Superior temporal gyrus (tissue), 1 donor: ENCODE measurements at regions not wholly inside any gene's neighbourhood (a gene's known extent, or its start where the extent isn't known, plus 50 kb on each side); places are given as distances from the start of the nearest gene placed in this dataset.
A peak's percentile ranks its signal among the peaks of the same experiment; 100 is the strongest.

Experiments
- DNase-seq: peaks from one replicate; pipeline ENCODE4 v3.0.0-alpha.2; 2016; ENCODE audit errors: extremely low spot score

DNA sequence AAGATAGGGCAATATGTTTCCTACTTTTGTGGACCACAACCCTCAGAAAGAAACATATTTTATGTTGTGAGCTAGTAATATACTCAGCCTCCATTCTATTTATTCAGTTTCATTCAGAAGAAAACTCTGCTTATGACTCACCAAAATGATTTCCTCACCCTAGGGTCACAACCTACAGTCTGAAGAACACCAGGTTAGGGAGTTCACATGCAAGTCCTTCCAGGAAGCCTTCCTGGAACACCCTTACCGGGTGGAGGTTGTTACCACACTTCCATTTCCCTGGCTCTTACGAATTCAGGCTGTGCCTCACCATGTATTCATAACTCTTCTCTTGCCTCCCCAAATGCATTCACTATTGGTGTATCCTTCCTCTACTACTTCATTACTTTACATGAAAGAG is 228.0 kb upstream of the ADAMTS9 start:
- no peak for DNase-seq

DNA sequence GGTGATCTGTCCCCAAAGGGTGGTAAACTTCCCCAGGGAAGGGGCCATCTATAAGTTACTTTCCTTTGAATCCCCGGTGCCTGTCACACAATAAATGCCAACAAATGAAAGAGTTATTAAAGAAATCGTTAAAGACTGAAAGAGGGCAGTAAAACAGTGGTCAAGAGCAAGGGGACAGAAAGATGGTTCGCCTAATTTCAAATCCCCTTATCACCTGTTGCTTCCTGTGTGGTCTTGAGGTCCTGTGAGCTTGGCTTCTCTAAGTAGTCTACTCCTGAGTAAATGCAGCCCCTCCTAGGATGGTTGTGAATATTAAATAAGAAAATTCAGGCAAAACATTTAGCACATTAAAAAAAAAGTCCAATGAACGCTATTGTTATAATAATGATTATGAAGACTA is 225.7 kb upstream of the ADAMTS9 start:
- DNase-seq, result no peak

DNA sequence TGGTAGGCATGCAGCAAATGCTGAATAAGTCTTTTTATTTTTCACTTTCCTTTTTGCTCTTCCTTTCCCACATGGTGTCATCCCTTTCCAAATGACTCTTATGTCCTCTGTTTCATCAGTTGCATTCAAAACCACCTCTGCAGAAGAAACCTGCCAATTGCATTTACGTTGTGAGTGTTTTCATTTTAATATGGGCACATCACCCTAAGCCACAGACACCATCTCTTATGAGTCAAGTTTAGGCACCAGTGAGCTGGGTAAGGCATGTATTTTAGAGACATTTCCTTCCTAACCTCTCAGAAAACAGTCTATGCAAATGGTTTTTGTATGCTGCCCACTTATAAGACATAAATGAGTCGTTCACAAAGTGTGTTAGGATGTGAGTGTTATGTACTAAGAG is 223.3 kb upstream of the ADAMTS9 start:
- DNase-seq, result no peak

DNA sequence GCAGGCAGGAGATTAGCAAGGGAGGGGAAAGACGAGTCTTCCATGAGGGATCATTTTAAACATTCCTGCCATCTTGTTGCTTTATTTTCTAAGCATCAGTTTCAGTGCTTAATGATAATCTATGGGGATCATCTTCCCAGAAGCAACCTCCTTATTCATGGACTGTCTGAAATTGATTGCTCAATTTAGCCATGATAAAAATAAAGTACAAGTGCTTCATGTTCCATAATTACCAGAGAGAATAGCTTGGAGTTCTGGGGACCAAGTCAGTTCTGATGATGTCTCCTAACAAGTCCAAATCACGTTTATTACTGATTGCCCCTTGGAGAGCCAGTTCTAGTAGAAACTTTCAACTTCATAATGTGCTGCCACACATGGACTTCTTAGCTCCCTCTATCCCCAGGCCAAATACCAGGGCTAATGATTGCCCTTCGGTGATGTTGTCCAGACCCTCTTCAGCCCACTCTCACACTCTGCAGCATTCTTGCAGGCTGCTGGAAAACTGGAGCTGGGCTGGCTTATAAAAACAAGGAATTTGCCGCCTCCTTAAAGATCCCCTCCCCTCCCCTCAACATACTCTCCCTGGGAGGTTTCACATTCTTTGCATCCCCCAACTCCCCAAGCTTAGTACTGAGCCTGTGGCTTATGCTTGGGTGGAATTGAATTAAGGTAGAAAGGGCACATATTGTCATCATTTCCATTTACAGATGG is 222.1 kb upstream of the ADAMTS9 start:
- no peak for DNase-seq

DNA sequence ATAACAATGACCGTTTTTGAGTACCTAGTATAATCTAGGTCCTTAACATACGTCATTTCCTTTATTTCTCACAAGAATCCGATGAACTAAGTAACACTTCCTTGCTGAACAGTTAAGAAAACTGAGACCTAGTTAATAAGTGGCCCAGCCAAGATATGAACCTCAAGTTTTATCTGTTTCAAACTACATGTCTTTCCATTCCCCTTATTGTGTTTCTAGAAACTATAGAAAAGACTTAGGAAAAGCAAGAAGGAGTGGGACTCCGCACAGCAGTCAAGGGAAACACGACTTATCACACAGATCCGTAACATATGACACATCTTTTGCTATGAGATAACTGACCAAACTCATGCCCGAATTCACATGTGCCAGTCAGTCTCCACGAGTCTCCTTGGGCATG is 221.2 kb upstream of the ADAMTS9 start:
- DNase-seq, result no peak

DNA sequence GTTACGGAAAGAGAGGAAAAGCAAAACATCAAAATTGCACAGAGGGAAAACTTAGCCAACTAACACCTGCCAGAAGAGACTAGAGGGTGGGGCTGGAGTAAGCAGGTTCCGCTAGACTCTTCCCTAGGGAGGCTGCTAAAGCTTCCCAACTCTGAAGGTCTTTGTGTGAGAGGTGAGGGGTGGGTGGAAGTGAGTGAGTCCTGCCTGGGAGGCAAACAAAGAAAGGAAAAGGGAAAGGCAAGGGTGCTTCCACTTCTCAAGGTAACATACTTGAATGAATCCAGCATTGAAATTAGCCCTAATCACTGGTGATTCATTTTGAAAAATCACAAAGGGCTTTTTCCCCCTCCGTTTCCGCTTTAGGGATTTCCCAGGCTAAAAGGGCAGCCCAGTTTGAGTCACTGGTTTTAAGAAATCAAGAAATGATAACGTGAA is 220.5 kb upstream of the ADAMTS9 start:
- DNase-seq, result no peak

DNA sequence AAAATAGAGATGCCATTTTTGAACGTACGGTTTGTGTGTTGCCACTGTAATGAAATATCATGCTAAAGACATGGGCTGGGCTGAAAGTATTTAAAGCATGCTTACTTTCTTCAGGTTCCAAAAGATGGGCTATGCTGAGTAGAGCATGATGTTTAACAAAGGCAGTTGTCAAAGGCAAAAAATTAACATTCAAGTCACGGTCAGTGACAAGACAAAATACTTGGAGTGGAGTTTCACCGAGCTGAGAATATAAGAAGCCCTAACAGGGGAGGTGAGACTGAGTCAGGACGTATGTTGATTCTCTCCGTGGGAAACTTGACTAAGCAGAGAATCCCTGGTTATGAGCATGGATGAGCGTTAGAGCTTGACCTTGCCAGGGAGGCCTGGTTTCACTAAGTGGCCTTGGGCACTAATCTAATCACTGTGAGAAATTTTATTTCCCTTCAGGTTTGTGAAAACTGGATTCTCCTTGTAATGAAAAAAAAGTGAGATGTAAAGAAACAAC is 218.2 kb upstream of the ADAMTS9 start:
- DNase-seq, result no peak

DNA sequence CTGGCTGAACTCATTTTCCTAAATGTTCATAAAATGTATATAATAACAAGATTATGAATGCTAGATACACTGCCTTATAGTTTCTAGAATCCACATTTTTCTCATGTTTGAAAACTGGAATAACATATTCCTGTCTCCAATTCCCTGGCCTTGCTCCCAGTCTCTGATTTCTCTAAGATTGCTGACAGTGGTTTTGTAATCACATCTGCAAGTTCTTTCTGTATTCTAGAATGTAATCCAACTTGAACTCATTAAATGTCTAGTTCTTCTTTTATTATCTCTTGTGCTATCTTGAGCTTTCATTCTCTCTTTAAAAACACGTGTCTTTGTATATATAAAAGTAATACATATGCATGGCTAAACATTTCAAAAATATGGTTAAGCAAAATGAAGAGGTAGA is 215.2 kb upstream of the ADAMTS9 start:
- peak; percentile 39 for DNase-seq

DNA sequence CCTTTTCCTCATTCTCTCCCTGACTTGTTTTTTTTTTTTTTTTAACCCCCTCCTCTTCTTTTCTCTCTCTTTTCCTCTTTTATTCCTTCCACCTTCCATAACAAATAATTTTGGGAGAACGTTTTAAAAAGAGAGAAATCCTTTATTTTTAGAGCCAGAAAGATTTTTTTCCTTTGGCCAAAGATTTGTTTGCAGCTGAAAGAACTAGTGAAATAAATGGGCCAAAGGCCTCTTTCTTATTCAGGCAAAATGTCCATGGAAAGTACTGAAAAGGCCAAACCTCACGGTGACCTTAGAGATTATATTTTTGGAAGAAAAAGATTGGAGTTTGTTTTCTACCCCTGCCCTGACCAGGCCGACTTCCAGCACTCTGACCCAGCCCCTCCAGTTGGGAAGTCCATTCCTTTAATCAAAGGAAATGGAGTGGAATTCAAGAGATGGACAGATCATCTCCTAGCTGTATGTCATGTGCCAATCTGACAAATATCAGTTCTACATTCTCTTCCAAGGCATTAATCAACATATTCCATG is 214.3 kb upstream of the ADAMTS9 start:
- DNase-seq, result no peak

DNA sequence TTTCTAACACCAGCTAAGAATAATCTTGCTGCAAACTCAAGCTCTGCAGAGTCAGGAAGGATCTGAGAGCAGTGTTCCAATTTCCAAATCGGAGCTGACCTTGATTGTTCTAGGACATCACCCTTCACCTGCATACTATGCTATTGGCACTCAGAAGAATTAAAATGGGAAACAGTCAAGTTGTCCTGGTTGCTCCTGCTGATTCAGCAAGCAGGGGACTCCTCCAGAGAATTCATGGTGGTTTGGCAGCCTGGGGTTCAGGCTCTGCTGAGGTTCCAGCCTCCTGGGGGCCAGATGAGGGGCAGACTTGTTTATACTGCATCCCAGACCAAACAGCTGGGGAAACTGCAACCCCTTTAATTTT is 213.7 kb upstream of the ADAMTS9 start:
- DNase-seq, result no peak

DNA sequence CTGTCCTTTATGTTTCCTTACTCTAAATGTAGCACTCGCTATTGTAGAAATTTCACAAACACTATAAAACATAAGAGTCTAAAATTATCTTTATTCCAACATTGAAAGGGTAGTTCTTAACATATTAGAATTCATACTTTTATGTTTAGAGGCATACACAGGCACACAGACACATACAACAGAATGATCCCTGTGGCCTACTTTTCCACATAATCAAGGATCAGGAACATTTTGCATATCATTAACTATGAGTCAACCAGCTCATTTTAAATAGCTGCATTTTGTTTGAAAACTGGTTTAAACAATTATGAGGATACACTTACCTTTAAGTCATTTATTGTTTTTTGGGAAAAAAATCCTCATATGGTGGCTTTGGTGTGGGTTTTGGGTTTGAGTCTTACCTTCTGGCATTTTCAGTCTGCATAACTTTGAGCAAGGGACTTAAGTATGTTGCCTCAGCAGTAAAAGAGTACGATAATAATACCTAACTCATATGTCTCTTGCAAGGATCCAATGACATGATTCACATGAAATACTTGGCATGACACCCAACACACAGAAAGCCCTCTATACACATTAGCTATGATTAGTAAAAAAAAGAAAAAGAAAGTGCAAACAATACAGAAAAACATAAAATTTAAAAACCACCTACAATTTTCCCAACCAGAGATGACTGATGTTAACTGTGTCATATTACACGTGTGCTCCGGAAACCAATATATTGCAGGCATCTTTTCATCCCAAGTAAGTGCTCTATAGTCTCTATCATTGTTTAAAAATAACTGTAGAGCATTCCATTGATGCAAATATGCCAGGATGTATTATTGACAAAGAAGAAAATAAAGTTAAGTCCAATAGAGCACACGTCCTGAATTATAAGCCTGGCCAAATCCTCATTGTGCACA is 213.1 kb upstream of the ADAMTS9 start:
- no peak for DNase-seq

DNA sequence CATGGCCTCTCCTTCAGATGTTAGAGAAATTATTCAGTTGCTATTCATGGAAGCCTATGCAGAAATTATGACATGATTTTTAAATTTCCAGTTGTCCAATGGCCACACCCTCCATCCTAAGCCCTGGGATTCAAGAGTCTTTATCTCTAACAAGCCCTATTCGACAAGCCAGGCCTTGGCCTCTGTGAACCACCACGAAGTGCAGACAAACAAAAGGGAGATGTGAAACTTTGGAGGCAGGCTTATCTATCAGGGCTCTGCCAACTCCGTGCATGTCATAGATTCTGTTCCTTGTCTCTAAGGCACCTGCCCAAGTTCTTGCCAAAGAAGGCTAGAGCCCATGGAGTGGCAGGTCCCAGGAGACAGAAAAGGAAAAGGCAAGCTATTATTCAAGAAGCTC is 212.4 kb upstream of the ADAMTS9 start:
- DNase-seq, result no peak

DNA sequence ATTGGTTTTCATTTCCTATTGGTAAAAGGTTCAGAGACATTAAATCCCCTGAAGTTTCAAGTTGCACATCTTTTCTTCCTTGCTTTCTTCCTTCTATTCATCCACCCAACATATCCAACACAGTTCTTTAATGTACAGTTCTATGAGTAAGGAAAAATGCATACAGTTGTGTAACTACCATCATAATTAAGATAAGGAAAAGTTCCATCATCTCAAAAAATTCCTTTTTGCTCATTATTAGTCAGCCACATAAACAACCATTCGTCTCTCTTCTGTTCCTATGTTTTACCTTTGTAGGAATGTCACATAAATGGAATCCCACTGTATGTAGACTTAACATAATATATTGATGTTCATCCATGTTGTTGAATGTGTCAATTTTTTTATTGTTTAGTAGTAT is 211.1 kb upstream of the ADAMTS9 start:
- DNase-seq, result no peak

DNA sequence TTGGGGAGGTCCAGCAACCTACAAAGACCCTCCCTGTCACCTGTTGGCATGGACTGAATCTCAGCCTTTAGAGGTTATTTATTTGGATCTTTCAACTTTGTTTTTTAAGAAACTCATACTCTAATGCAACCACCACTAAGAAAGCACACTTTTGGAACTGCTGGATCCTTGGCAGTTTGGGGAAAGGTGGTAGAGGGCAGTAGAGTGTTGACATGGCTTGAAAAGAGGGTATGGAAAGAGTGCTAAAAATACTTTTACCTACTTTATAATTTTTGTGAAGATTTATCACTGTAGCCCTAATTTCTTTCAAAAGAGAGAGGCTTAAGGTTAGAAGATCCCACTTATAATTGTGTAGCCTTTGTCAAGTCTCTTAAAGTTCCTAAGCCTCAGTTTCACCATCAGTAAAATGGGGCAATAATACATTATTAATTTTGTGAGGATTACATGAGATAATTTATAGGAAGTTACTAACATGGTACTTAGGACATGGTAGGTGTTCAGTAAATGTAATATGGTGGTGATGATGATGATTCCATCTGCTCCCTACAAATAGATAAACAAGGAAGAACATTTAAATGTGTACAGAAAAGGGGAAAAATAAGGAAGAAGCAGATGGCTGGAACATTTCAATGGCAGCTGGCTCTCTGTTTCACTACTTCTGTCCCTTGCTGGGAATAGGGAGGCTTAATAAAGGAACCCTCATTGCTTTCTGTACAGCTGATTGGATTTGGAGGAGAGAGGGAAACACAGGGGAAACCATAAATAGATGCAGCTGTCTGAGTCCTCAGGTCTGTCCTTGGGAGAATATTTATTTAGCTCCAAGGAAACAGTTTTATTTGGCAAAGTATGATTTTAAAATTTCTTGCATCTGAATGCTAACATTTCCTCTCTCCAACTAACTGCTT is 208.4 kb upstream of the ADAMTS9 start:
- DNase-seq, result no peak

DNA sequence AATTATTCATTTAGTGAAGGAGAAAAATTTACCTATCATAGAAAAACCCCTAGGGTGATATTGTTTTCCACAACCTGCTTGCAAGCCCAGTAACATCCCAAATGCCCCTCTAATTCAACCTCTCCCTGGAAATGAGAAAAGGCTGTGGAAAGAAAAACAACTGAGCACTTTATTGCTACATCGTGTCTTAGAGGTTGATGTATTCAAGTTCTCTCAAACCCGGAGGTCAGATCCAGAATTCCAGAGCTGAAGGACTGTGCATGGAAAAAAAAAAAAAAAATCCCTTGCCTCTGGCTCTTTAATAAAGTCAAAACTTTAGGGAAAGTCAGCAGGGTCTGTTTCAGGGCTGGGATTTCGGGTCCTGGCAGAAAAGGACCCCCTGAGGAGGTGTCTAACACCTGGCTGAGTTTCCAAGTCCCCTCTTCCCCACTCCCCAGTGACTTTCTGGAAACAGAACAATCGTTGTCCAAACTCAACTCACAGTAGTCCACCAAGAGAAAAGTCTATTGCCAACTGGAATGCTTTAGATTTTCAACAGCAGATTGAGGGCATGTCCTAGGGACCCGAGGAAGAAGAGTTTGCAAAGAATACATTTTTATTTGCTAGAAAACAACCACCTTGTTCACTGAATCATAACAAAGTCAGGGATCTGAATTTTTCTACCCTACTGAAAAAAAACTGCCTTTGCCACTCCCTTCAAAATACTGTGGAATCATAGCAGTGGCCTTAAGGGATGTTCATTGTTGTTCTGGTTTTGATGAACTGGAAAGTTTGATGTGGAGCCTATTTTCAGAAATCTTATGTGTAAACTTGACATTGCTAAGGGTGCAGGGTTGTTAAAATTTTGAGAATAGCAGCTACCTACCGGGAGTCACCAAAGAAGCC is 207.5 kb upstream of the ADAMTS9 start:
- DNase-seq, result no peak

DNA sequence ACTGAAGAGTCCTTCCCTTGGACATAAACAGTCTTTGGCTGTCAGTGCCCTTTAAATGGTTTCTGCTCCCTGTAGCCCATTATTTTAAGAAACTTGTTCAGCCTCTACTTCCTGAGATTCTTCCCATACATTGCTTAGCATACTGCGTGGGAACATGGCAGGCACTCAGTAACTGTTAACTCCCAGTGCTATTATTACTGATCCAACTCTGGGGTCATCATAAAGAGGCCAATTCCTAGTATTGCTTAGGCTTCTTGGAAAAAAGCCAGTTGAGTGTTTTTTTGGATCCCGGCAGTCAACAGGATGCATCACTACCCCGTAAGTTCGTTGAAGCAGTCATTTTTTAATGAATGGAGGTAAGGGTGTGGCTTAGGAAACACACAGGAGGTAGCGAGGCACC is 206.2 kb upstream of the ADAMTS9 start:
- DNase-seq, result no peak

DNA sequence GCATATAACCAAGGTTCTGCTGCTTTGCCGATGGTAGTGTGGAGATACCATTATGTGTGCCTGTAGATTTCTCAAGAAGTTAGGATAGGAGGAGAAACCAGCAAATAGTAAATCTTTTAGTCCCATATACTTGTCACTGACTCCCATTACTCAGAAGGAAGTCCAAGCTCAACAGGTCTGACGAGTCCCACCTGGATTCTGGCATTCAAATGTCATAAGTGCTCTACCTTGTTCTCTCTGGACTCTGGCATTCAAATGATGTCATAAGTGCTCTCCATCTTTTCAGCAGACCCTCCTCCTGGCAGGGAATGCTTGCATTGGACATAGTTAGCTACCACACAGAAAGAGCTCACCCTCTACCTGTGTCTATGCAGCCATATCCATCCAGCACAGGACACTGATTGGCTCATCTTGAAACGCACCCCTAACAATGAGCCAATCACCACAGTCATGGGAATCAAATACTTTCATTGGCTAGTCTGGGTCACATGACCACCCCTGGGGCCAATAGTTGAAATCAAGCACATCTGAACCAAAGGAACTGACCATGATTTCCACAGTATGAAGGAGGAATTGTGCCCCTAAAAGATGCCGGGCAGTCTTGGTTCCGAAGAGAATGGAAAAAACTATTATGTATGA is 205.0 kb upstream of the ADAMTS9 start:
- DNase-seq, result no peak

DNA sequence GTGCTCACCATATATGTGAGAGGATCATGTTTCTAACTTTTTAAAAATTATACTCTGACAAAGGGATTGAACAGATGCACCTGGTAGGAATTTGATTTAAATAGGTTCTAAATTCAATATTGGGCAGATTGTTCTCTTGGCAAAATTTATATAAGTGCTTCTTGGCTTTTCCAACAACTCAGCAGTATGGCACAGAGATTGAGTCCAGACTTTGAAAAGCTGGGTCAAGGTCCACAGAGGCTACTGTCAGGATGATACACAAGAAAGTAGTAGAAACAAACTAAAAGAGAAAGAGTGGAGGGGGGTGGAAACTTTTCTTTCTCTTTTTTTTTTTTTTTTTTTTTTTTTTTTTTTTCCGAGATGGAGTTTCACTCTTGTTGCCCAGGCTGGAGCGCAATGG is 203.2 kb upstream of the ADAMTS9 start:
- DNase-seq, result no peak

DNA sequence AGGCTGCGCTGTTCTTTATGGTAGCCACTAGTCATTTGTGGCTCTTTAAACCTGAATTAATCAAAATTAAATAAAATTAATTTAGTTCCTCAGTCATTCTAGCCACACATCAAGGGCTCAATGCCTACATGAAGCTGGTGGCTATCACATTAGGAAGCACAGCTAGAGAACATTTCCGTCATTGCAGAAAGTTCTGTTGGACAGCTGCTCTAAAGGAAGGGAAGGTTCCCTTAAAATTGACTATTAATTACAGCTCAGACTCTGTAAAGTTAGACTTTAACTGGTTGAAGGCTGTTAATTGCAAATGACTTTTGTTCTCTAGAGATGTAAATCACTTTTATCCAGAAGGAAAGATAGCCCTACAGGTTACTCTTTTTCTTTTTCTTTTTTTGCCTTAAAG is 202.7 kb upstream of the ADAMTS9 start:
- DNase-seq, result no peak

DNA sequence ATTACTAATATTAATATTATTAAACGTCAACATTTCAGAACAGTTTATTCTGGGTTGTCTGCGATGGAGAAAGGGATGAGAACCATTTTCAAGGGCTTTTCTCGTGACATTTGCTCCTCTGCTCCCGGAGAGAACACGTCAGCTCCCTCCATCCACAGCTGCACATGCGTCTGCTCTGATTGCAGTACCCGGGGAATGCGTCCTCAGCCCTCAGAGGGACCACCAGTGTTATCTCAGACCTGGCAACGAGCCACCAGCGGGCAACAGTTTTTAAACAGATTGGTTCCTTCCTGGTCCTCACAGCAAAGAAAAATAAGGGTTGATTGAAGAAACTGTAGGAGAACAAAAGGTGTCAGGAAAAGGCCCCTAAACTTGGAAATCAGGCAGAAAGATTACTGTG is 202.2 kb upstream of the ADAMTS9 start:
- no peak for DNase-seq
